ENCODE measurements at regions not wholly inside any gene's neighbourhood (a gene's known extent, or its start where the extent isn't known, plus 50 kb on each side); places are given as distances from the start of the nearest gene placed in this dataset.

DNA sequence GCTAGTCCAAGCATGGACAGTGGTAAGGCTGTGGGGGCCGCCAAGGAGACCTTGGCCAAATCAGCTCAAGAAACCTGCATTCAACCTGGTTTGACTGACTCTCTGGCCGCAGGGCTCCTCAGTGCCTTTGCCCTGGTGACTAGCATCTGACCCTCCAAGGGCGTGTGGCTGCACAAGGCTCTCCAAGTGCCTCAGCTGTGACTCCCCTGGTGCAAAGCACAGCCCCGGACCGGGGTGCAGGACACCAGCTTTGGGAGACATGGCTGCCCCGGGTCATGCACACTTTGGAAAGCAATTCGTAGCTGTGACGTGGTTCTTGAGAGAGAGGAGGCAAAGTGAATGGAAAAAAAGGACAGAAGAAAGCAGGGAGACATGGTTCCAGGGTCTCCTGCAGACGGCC is 245.2 kb upstream of the IRX2 start:
- Histone ChIP-seq H3K9ac (no peak overlapping the region), H3F3A (replicated peaks; ENCODE audit: insufficient read depth) (no peaks in the 10 kb centered on the region), H3K4me2 (no peak overlapping the region), H3K9me3 (no peaks in the 10 kb centered on the region), H4K20me1 (ENCODE audit: insufficient read depth) (no peaks in the 10 kb centered on the region), H3K9me2 (no peaks in the 10 kb centered on the region), H2AFZ (ENCODE audit: low read depth) (no peak overlapping the region), H3K36me3 (replicated peaks in 1 of 2; ENCODE audit: control insufficient read depth in 1 of 2, insufficient read depth in 2 of 2, low read length in 1 of 2) (no peaks in the 10 kb centered on the region), H3K27me3 (ENCODE audit: insufficient read depth) (peaks cover 15% of the 10 kb centered on the region; the same call in 1 of the 2 replicates), H3K4me1 (ENCODE audit: control insufficient read depth in 1 of 2, insufficient read depth in 2 of 2, low read depth in 1 of 2, low read length in 1 of 2) (no peaks in the 10 kb centered on the region), H3K27ac (ENCODE audit: low read depth in 2 of 2, low read length in 1 of 2) (no peak overlapping the region), H3K4me3 (ENCODE audit: low read depth in 2 of 2, low read length in 1 of 2) (no peak overlapping the region), H3K79me2 (ENCODE audit: insufficient read depth) (no peaks in the 10 kb centered on the region)
- ChIA-PET CTCF (no interaction called here), POLR2A (no interaction called here)
- DNase-seq = no peak
- 2% methylated on average over 6 of the region's 9 CpGs for WGBS (ENCODE audit: low lambda C conversion rate)
- no peak for TF ChIP-seq GABPA (IDR thresholded peaks at IDR 0.05; ENCODE audit: low read depth)
- no peak for TF ChIP-seq FOXJ3 (CRISPR knock-in tag; IDR thresholded peaks at IDR 0.05)
- TF ChIP-seq PBX3 (IDR thresholded peaks at IDR 0.05) = no peak
- TF ChIP-seq NFIC (IDR thresholded peaks at IDR 0.05; ENCODE audit: borderline replicate concordance) = no peak
- TF ChIP-seq, protein P1, sequence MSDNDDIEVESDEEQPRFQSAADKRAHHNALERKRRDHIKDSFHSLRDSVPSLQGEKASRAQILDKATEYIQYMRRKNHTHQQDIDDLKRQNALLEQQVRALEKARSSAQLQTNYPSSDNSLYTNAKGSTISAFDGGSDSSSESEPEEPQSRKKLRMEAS (IDR thresholded peaks at IDR 0.05; ENCODE audit: low read depth) = no peak
- no peak for TF ChIP-seq CHD2 (IDR thresholded peaks at IDR 0.05; ENCODE audit: low read length, partially characterized antibody)
- TF ChIP-seq ELF1 (IDR thresholded peaks at IDR 0.05) = no peak
- no peak for TF ChIP-seq EP300 (IDR thresholded peaks at IDR 0.05; ENCODE audit: borderline replicate concordance in 1 of 2, low read depth in 1 of 2, low read length in 1 of 2)
- no peak for TF ChIP-seq FOSL2 (IDR thresholded peaks at IDR 0.05; ENCODE audit: borderline replicate concordance, low read depth)
- TF ChIP-seq, protein P2, sequence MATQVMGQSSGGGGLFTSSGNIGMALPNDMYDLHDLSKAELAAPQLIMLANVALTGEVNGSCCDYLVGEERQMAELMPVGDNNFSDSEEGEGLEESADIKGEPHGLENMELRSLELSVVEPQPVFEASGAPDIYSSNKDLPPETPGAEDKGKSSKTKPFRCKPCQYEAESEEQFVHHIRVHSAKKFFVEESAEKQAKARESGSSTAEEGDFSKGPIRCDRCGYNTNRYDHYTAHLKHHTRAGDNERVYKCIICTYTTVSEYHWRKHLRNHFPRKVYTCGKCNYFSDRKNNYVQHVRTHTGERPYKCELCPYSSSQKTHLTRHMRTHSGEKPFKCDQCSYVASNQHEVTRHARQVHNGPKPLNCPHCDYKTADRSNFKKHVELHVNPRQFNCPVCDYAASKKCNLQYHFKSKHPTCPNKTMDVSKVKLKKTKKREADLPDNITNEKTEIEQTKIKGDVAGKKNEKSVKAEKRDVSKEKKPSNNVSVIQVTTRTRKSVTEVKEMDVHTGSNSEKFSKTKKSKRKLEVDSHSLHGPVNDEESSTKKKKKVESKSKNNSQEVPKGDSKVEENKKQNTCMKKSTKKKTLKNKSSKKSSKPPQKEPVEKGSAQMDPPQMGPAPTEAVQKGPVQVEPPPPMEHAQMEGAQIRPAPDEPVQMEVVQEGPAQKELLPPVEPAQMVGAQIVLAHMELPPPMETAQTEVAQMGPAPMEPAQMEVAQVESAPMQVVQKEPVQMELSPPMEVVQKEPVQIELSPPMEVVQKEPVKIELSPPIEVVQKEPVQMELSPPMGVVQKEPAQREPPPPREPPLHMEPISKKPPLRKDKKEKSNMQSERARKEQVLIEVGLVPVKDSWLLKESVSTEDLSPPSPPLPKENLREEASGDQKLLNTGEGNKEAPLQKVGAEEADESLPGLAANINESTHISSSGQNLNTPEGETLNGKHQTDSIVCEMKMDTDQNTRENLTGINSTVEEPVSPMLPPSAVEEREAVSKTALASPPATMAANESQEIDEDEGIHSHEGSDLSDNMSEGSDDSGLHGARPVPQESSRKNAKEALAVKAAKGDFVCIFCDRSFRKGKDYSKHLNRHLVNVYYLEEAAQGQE (IDR thresholded peaks at IDR 0.05; ENCODE audit: low read depth, low read length) = no peak
- TF ChIP-seq RXRA (IDR thresholded peaks at IDR 0.05; ENCODE audit: borderline replicate concordance, low read depth) = no peak
- no peak for TF ChIP-seq RAD21 (IDR thresholded peaks at IDR 0.05; ENCODE audit: low read length)
- TF ChIP-seq SIN3A (IDR thresholded peaks at IDR 0.05; ENCODE audit: borderline replicate concordance, low read depth, low read length) = no peak
- no peak for TF ChIP-seq POLR2AphosphoS5 (IDR thresholded peaks at IDR 0.05; ENCODE audit: low read depth, low read length)
- TF ChIP-seq EZH2phosphoT487 (IDR thresholded peaks at IDR 0.05; ENCODE audit: borderline replicate concordance, low read depth) = no peak
- no peak for TF ChIP-seq SMC3 (IDR thresholded peaks at IDR 0.05; ENCODE audit: low read depth, low read length)
